HCT116 (cell line): ENCODE measurements at regions not wholly inside any gene's neighbourhood (a gene's known extent, or its start where the extent isn't known, plus 50 kb on each side); places are given as distances from the start of the nearest gene placed in this dataset.

Experiments
- ATAC-seq: fragments of 200-7000 bp; cut with Tn5 transposase; 2 replicates; pipeline ENCODE4 v1.9.1; 2020; ENCODE audit warnings: mild to moderate bottlenecking, moderate library complexity
- BruUV-seq: library from RNA; stranded (reverse); fragments of 400-500 nt; replicated peaks from 2 replicates; lab custom pipeline; 2021; lab: Mats Ljungman, UMichigan
- CTCF ChIA-PET: fragments of 300-600 bp; sonication (Branson Sonifier 250); formaldehyde crosslinking; loops from one replicate; lab custom pipeline; 2021; ENCODE audit warnings: antibody characterized with exemption; lab: Charles Lee
- POLR2A ChIA-PET: fragments of 300-600, 350-600 bp; sonication (Branson Sonifier 250); formaldehyde crosslinking; loops from one replicate; lab custom pipeline; 2021; ENCODE audit warnings: antibody characterized with exemption; lab: Charles Lee
- RAD21 ChIA-PET, 2 experiments: fragments of 300-600 bp; sonication (Branson Sonifier 250); formaldehyde crosslinking; loops; one replicate each; lab custom pipeline; 2023; ENCODE audit warnings: low total read pairs in 2 of 2; ENCODE audit not compliant: uncharacterized antibody in 2 of 2, unreplicated experiment in 2 of 2, low non-redundant PET in 1 of 2; lab: Charles Lee
- DNase-seq: peaks from one replicate; pipeline ENCODE4 v3.0.0-alpha.2; 2010; ENCODE audit warnings: low read depth, low spot score
- H2AFZ ChIP-seq: fragments of 200-600 bp; shearing (Covaris generic), sonication (generic); 2 replicates; pipeline ENCODE4 v1.6.1; 2017; ENCODE audit warnings: low read depth, mixed run types, mixed read lengths, antibody characterized with exemption, low read length; ENCODE audit not compliant: poor library complexity, severe bottlenecking
- H3K27ac ChIP-seq: 2 replicates; pipeline ENCODE4 v1.5.1; 2012; ENCODE audit warnings: low read depth, low read length
- H3K27me3 ChIP-seq: fragments of 200-600 bp; sonication (generic); 2 replicates; pipeline ENCODE4 v1.6.1; 2016; ENCODE audit warnings: mixed run types, low read length, mixed read lengths; ENCODE audit not compliant: insufficient read depth
- H3K36me3 ChIP-seq, 2 experiments: fragments of 200-500 bp in 1 of 2; fragments of 200-600 bp in 1 of 2; sonication (Bioruptor generic) in 1 of 2; sonication (generic) in 1 of 2; 2 replicates each; pipeline versions ENCODE4 v1.5.1 to v1.6.1; 2014 to 2016; ENCODE audit warnings: low read length in 2 of 2, inconsistent platforms in 1 of 2, mixed read lengths in 1 of 2, mixed run types in 1 of 2; ENCODE audit not compliant: insufficient read depth in 2 of 2, control insufficient read depth in 1 of 2
- H3K4me1 ChIP-seq, 2 experiments: fragments of 200-600 bp in 1 of 2; sonication (generic) in 1 of 2; 2 replicates each; pipeline versions ENCODE4 v1.5.1 to v1.6.1; 2012 to 2017; ENCODE audit warnings: low read length in 2 of 2, inconsistent platforms in 1 of 2, mild to moderate bottlenecking in 1 of 2, mixed read lengths in 1 of 2, mixed run types in 1 of 2, moderate library complexity in 1 of 2; ENCODE audit not compliant: insufficient read depth in 2 of 2, control insufficient read depth in 1 of 2
- H3K4me2 ChIP-seq: fragments of 200-600 bp; sonication (generic); 2 replicates; pipeline ENCODE4 v1.6.1; 2017; ENCODE audit warnings: mixed run types, low read length, mixed read lengths
- H3K4me3 ChIP-seq, 2 experiments: fragments of 200-600 bp in 1 of 2; sonication (generic) in 1 of 2; replicated peaks in 1 of 2; 2 replicates each; pipeline ENCODE4 v1.5.1; 2011 to 2016; ENCODE audit warnings: low read length in 2 of 2, control low read depth in 1 of 2, low read depth in 1 of 2, mild to moderate bottlenecking in 1 of 2, mixed read lengths in 1 of 2, mixed run types in 1 of 2
- H3K79me2 ChIP-seq: fragments of 200-600 bp; sonication (generic); 2 replicates; pipeline ENCODE4 v1.6.1; 2017; ENCODE audit warnings: mild to moderate bottlenecking, mixed run types, low read length, moderate library complexity, mixed read lengths; ENCODE audit not compliant: insufficient read depth
- H3K9ac ChIP-seq: fragments of 200-600 bp; sonication (generic); 2 replicates; pipeline ENCODE4 v1.6.1; 2016; ENCODE audit warnings: low read length, mixed read lengths
- H3K9me2 ChIP-seq: fragments of 200-600 bp; sonication (generic), shearing (Covaris generic); 2 replicates; pipeline ENCODE4 v1.6.1; 2017; ENCODE audit warnings: mixed run types, mild to moderate bottlenecking, moderate library complexity; ENCODE audit not compliant: insufficient read depth
- H3K9me3 ChIP-seq, 2 experiments: fragments of 200-500 bp in 1 of 2; fragments of 200-600 bp in 1 of 2; sonication (Bioruptor generic) in 1 of 2; sonication (generic) in 1 of 2; 2 replicates each; pipeline ENCODE4 v1.6.1; 2014 to 2017; ENCODE audit warnings: low read length in 2 of 2, mixed read lengths in 2 of 2, inconsistent platforms in 1 of 2, low read depth in 1 of 2, mild to moderate bottlenecking in 1 of 2, mixed run types in 1 of 2, moderate library complexity in 1 of 2; ENCODE audit not compliant: control insufficient read depth in 1 of 2, insufficient read depth in 1 of 2
- H4K20me1 ChIP-seq: fragments of 200-600 bp; sonication (generic), shearing (Covaris generic); 2 replicates; pipeline ENCODE4 v1.6.1; 2017; ENCODE audit warnings: mixed run types, mild to moderate bottlenecking, moderate library complexity; ENCODE audit not compliant: insufficient read depth
- EZH2 ChIP-seq: fragments of 200-600 bp; sonication (generic); IDR thresholded peaks from 2 replicates; pipeline ENCODE4 v1.6.1; 2017; ENCODE audit warnings: antibody characterized with exemption, mixed run types
- EZH2phosphoT487 ChIP-seq: fragments of 200-600 bp; IDR thresholded peaks from 2 replicates; pipeline ENCODE4 v1.6.1; 2018; ENCODE audit warnings: antibody characterized with exemption, borderline replicate concordance
- POLR2AphosphoS5 ChIP-seq: IDR thresholded peaks from 2 replicates; pipeline ENCODE4 v1.6.1; 2011; ENCODE audit warnings: mild to moderate bottlenecking, low read depth, low read length, moderate library complexity
- SIN3A ChIP-seq: IDR thresholded peaks from 2 replicates; pipeline ENCODE4 v1.6.1; 2012; ENCODE audit warnings: low read depth
- SP1 ChIP-seq: IDR thresholded peaks from 2 replicates; pipeline ENCODE4 v1.6.1; 2012; ENCODE audit warnings: low read depth
- SRF ChIP-seq: IDR thresholded peaks from 2 replicates; pipeline ENCODE4 v1.6.1; 2012; ENCODE audit warnings: low read depth
- ZFX ChIP-seq: fragments of 450-650 bp; IDR thresholded peaks from 2 replicates; pipeline ENCODE4 v1.6.1; 2017
- intact Hi-C: fragments of 100-400 bp; cut with micrococcal nuclease; formaldehyde crosslinking; loops from 2 replicates; pipeline ENCODE4 v1.10.0; 2022
- TF ChIP-seq, protein P1 (sequence below): IDR thresholded peaks from 2 replicates; pipeline ENCODE4 v1.6.1; 2012
- TF ChIP-seq, protein P2 (sequence below): IDR thresholded peaks from 2 replicates; pipeline ENCODE4 v1.6.1; 2012
- TF ChIP-seq, protein P3 (sequence below), 3 experiments: fragments of 200-600 bp in 1 of 3; sonication (generic) in 1 of 3; IDR thresholded peaks in 2 of 3; conservative IDR thresholded peaks in 1 of 3; 2 replicates each; pipeline ENCODE4 v1.5.1; 2012 to 2017; ENCODE audit warnings: low read depth in 2 of 3, low read length in 2 of 3, antibody characterized with exemption in 1 of 3, borderline replicate concordance in 1 of 3, control low read depth in 1 of 3, mild to moderate bottlenecking in 1 of 3, mixed read lengths in 1 of 3, mixed run types in 1 of 3, moderate library complexity in 1 of 3; ENCODE audit not compliant: insufficient read depth in 1 of 3
- TF ChIP-seq, protein P4 (sequence below): IDR thresholded peaks from 2 replicates; pipeline ENCODE4 v1.6.1; 2012; ENCODE audit warnings: low read depth

DNA sequence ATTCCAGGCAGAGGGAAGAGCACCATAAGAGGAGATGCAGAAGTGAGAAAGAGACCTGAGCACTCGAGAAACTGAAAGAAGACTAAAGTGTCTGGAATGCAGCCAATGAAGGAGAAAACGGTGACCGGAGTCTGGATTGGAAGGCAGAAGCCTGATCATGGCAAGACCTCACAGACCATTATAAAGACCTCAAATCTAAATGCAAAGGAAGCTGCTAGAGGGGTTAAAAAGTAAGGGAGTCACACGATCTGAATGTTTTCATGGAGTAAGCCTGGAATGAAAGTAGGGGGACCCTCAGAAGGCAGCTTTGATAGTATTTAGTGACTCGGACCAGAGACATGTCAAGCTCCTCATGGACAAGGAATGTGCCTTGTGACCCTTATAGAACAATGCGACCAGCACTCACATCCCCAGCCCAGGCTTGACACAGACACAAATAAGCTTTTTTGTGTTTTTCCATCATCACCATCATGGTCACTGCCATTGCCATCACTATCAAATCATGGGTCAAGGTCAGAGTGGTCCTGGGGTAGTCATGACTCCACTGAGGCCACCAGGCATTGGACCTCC is 183.6 kb downstream of the SEC16B start:
- H3K4me3 ChIP-seq = no peak overlapping the region
- no peak for ATAC-seq
- H3K27me3 ChIP-seq = peaks cover 14% of the 10 kb centered on the region
- H3K79me2 ChIP-seq = no peaks in the 10 kb centered on the region
- RAD21 ChIA-PET = no interaction called here
- no peak overlapping the region for H3K27ac ChIP-seq
- H3K9me3 ChIP-seq = no peaks in the 10 kb centered on the region
- H3K4me1 ChIP-seq = no peaks in the 10 kb centered on the region
- H2AFZ ChIP-seq = no peak overlapping the region
- TF ChIP-seq EZH2 (no peak), SP1 (no peak), EZH2phosphoT487 (no peak), POLR2AphosphoS5 (no peak), SIN3A (no peak), ZFX (no peak), SRF (no peak)
- TF ChIP-seq, protein P1, sequence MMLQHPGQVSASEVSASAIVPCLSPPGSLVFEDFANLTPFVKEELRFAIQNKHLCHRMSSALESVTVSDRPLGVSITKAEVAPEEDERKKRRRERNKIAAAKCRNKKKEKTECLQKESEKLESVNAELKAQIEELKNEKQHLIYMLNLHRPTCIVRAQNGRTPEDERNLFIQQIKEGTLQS = no peak
- TF ChIP-seq, protein P2, sequence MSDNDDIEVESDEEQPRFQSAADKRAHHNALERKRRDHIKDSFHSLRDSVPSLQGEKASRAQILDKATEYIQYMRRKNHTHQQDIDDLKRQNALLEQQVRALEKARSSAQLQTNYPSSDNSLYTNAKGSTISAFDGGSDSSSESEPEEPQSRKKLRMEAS = no peak
- TF ChIP-seq, protein P3, sequence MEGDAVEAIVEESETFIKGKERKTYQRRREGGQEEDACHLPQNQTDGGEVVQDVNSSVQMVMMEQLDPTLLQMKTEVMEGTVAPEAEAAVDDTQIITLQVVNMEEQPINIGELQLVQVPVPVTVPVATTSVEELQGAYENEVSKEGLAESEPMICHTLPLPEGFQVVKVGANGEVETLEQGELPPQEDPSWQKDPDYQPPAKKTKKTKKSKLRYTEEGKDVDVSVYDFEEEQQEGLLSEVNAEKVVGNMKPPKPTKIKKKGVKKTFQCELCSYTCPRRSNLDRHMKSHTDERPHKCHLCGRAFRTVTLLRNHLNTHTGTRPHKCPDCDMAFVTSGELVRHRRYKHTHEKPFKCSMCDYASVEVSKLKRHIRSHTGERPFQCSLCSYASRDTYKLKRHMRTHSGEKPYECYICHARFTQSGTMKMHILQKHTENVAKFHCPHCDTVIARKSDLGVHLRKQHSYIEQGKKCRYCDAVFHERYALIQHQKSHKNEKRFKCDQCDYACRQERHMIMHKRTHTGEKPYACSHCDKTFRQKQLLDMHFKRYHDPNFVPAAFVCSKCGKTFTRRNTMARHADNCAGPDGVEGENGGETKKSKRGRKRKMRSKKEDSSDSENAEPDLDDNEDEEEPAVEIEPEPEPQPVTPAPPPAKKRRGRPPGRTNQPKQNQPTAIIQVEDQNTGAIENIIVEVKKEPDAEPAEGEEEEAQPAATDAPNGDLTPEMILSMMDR (IDR thresholded peaks at IDR 0.05 in 2 of 3, conservative IDR thresholded peaks at IDR 0.05 in 1 of 3; ENCODE audit: borderline replicate concordance in 1 of 3, insufficient read depth in 1 of 3, low read depth in 2 of 3, low read length in 2 of 3) = no peak
- TF ChIP-seq, protein P4, sequence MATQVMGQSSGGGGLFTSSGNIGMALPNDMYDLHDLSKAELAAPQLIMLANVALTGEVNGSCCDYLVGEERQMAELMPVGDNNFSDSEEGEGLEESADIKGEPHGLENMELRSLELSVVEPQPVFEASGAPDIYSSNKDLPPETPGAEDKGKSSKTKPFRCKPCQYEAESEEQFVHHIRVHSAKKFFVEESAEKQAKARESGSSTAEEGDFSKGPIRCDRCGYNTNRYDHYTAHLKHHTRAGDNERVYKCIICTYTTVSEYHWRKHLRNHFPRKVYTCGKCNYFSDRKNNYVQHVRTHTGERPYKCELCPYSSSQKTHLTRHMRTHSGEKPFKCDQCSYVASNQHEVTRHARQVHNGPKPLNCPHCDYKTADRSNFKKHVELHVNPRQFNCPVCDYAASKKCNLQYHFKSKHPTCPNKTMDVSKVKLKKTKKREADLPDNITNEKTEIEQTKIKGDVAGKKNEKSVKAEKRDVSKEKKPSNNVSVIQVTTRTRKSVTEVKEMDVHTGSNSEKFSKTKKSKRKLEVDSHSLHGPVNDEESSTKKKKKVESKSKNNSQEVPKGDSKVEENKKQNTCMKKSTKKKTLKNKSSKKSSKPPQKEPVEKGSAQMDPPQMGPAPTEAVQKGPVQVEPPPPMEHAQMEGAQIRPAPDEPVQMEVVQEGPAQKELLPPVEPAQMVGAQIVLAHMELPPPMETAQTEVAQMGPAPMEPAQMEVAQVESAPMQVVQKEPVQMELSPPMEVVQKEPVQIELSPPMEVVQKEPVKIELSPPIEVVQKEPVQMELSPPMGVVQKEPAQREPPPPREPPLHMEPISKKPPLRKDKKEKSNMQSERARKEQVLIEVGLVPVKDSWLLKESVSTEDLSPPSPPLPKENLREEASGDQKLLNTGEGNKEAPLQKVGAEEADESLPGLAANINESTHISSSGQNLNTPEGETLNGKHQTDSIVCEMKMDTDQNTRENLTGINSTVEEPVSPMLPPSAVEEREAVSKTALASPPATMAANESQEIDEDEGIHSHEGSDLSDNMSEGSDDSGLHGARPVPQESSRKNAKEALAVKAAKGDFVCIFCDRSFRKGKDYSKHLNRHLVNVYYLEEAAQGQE = no peak
- no peaks in the 10 kb centered on the region for H3K9me2 ChIP-seq
- H3K4me2 ChIP-seq = no peak overlapping the region
- intact Hi-C loops = no loop called here
- H3K36me3 ChIP-seq = no peaks in the 10 kb centered on the region
- POLR2A ChIA-PET = no interaction called here
- no peak overlapping the region for H3K9ac ChIP-seq
- BruUV-seq = no TSS peak
- CTCF ChIA-PET = no interaction called here
- DNase-seq = no peak
- H4K20me1 ChIP-seq = no peaks in the 10 kb centered on the region
